Activated naive CD8-positive, alpha-beta T cell treated with anti-CD3 and anti-CD28 coated beads, Interleukin-2, amount 10 ng/mL, durations not matched to agents 7 days and 5 days (primary cell): ENCODE measurements at regions not wholly inside any gene's neighbourhood (a gene's known extent, or its start where the extent isn't known, plus 50 kb on each side); places are given as distances from the start of the nearest gene placed in this dataset.

Experiments used
- ATAC-seq: fragments of 150-1000 bp; cut with Tn5 transposase; one replicate; pipeline ENCODE4 v1.10.0; 2021; ENCODE audit warnings: low read depth, moderate library complexity
- POLR2A ChIA-PET: fragments of 350-600 bp; sonication (Branson Sonifier 250); formaldehyde crosslinking; loops from one replicate; lab custom pipeline; 2021; ENCODE audit warnings: antibody characterized with exemption; lab: Charles Lee
- DNase-seq: peaks from one replicate; pipeline ENCODE4 v3.0.0; 2021
- H3K27ac Mint-ChIP-seq: one replicate; pipeline ENCODE4 v1.8.0; 2022; ENCODE audit warnings: mild to moderate bottlenecking, mixed read lengths
- H3K27me3 Mint-ChIP-seq: one replicate; pipeline ENCODE4 v1.8.0; 2022; ENCODE audit warnings: mild to moderate bottlenecking, moderate library complexity, mixed read lengths
- H3K36me3 Mint-ChIP-seq: one replicate; pipeline ENCODE4 v1.8.0; 2021; ENCODE audit warnings: mild to moderate bottlenecking, mixed read lengths
- H3K4me1 Mint-ChIP-seq: one replicate; pipeline ENCODE4 v1.8.0; 2021; ENCODE audit warnings: mixed read lengths
- H3K4me3 Mint-ChIP-seq: one replicate; pipeline ENCODE4 v1.8.0; 2022; ENCODE audit warnings: mild to moderate bottlenecking, moderate library complexity, mixed read lengths
- H3K9me3 Mint-ChIP-seq: one replicate; pipeline ENCODE4 v1.8.0; 2021; ENCODE audit warnings: mixed read lengths

GRCh38 chr7:85750454-85750949 is 563.6 kb upstream of the SEMA3D start:
- H3K4me1 Mint-ChIP-seq = no peaks in the 10 kb centered on the region
- no peak overlapping the region for H3K27ac Mint-ChIP-seq
- no peak overlapping the region for H3K4me3 Mint-ChIP-seq
- POLR2A ChIA-PET = no interaction called here
- no peak for DNase-seq
- no peaks in the 10 kb centered on the region for H3K36me3 Mint-ChIP-seq
- ATAC-seq = no peak
- H3K27me3 Mint-ChIP-seq = no peaks in the 10 kb centered on the region
- H3K9me3 Mint-ChIP-seq = peaks cover 3% of the 10 kb centered on the region

GRCh38 chr7:85749696-85750453 is 563.0 kb upstream of the SEMA3D start:
- ATAC-seq = no peak
- POLR2A ChIA-PET = no interaction called here

GRCh38 chr7:85748861-85749260 is 562.0 kb upstream of the SEMA3D start:
- Mint-ChIP-seq H3K27ac (no peak overlapping the region), H3K4me3 (no peak overlapping the region), H3K4me1 (no peaks in the 10 kb centered on the region)

More at GRCh38 chr7:85749696-85750453, 563.0 kb upstream of the SEMA3D start:
- H3K4me1 Mint-ChIP-seq = no peaks in the 10 kb centered on the region
- no peaks in the 10 kb centered on the region for H3K36me3 Mint-ChIP-seq
- H3K4me3 Mint-ChIP-seq = no peak overlapping the region
- no peak for DNase-seq
- no peak overlapping the region for H3K27ac Mint-ChIP-seq
- H3K9me3 Mint-ChIP-seq = peaks cover 3% of the 10 kb centered on the region
- H3K27me3 Mint-ChIP-seq = no peaks in the 10 kb centered on the region

GRCh38 chr7:85737426-85737825 is 550.6 kb upstream of the SEMA3D start:
- DNase-seq (no peak), ATAC-seq (no peak)
- H3K9me3 Mint-ChIP-seq = peaks cover 3% of the 10 kb centered on the region
- H3K4me1 Mint-ChIP-seq = no peaks in the 10 kb centered on the region
- H3K27me3 Mint-ChIP-seq = no peaks in the 10 kb centered on the region
- H3K36me3 Mint-ChIP-seq = no peaks in the 10 kb centered on the region
- H3K4me3 Mint-ChIP-seq = no peak overlapping the region
- POLR2A ChIA-PET = no interaction called here
- H3K27ac Mint-ChIP-seq = no peak overlapping the region

More at GRCh38 chr7:85748861-85749260, 562.0 kb upstream of the SEMA3D start:
- ATAC-seq (no peak), DNase-seq (no peak)
- POLR2A ChIA-PET = no interaction called here
- Mint-ChIP-seq H3K9me3 (peaks cover 1% of the 10 kb centered on the region), H3K36me3 (no peaks in the 10 kb centered on the region), H3K27me3 (no peaks in the 10 kb centered on the region)

GRCh38 chr7:85736085-85736484 is 549.2 kb upstream of the SEMA3D start:
- POLR2A ChIA-PET = no interaction called here
- Mint-ChIP-seq H3K9me3 (peaks cover 6% of the 10 kb centered on the region), H3K36me3 (no peaks in the 10 kb centered on the region), H3K27me3 (no peaks in the 10 kb centered on the region), H3K27ac (no peak overlapping the region), H3K4me3 (no peak overlapping the region), H3K4me1 (no peaks in the 10 kb centered on the region)
- no peak for DNase-seq
- no peak for ATAC-seq

GRCh38 chr7:85734823-85735222 is 548.0 kb upstream of the SEMA3D start:
- ATAC-seq = no peak
- no peak for DNase-seq
- no peaks in the 10 kb centered on the region for H3K27me3 Mint-ChIP-seq
- no peaks in the 10 kb centered on the region for H3K36me3 Mint-ChIP-seq
- peaks cover 6% of the 10 kb centered on the region for H3K9me3 Mint-ChIP-seq
- POLR2A ChIA-PET = no interaction called here
- no peak overlapping the region for H3K4me3 Mint-ChIP-seq
- no peak overlapping the region for H3K27ac Mint-ChIP-seq
- no peaks in the 10 kb centered on the region for H3K4me1 Mint-ChIP-seq

- Mint-ChIP-seq H3K36me3 (no peaks in the 10 kb centered on the region), H3K9me3 (peaks cover 3% of the 10 kb centered on the region), H3K27ac (no peak overlapping the region), H3K4me3 (no peak overlapping the region), H3K4me1 (no peaks in the 10 kb centered on the region), H3K27me3 (no peaks in the 10 kb centered on the region)
- DNase-seq (no peak), ATAC-seq (no peak)
- POLR2A ChIA-PET = no interaction called here
These were observed 546.5 kb upstream of the SEMA3D start for GRCh38 chr7:85733169-85733915.

GRCh38 chr7:85730012-85730411 is 543.2 kb upstream of the SEMA3D start:
- POLR2A ChIA-PET = no interaction called here
- H3K36me3 Mint-ChIP-seq = no peaks in the 10 kb centered on the region

GRCh38 chr7:85725026-85725425 is 538.2 kb upstream of the SEMA3D start:
- Mint-ChIP-seq H3K36me3 (no peaks in the 10 kb centered on the region), H3K9me3 (no peaks in the 10 kb centered on the region), H3K27me3 (no peaks in the 10 kb centered on the region), H3K27ac (no peak overlapping the region), H3K4me1 (no peaks in the 10 kb centered on the region), H3K4me3 (no peak overlapping the region)
- DNase-seq (no peak), ATAC-seq (no peak)
- POLR2A ChIA-PET = no interaction called here

More at GRCh38 chr7:85730012-85730411, 543.2 kb upstream of the SEMA3D start:
- no peaks in the 10 kb centered on the region for H3K4me1 Mint-ChIP-seq
- H3K27ac Mint-ChIP-seq = no peak overlapping the region
- ATAC-seq = no peak
- peaks cover 3% of the 10 kb centered on the region for H3K9me3 Mint-ChIP-seq
- DNase-seq = no peak
- no peak overlapping the region for H3K4me3 Mint-ChIP-seq
- H3K27me3 Mint-ChIP-seq = no peaks in the 10 kb centered on the region

- no peaks in the 10 kb centered on the region for H3K4me1 Mint-ChIP-seq
- POLR2A ChIA-PET = no interaction called here
- no peak for ATAC-seq
- no peaks in the 10 kb centered on the region for H3K27me3 Mint-ChIP-seq
- no peak overlapping the region for H3K27ac Mint-ChIP-seq
- H3K4me3 Mint-ChIP-seq = no peak overlapping the region
- H3K9me3 Mint-ChIP-seq = no peaks in the 10 kb centered on the region
- no peak for DNase-seq
- no peaks in the 10 kb centered on the region for H3K36me3 Mint-ChIP-seq
These were observed 533.4 kb upstream of the SEMA3D start for GRCh38 chr7:85719981-85720953.

GRCh38 chr7:85716353-85716752 is 529.5 kb upstream of the SEMA3D start:
- no peaks in the 10 kb centered on the region for H3K27me3 Mint-ChIP-seq
- DNase-seq (no peak), ATAC-seq (no peak)
- POLR2A ChIA-PET = no interaction called here
- H3K4me1 Mint-ChIP-seq = no peaks in the 10 kb centered on the region
- H3K4me3 Mint-ChIP-seq = no peak overlapping the region
- no peaks in the 10 kb centered on the region for H3K36me3 Mint-ChIP-seq
- H3K27ac Mint-ChIP-seq = no peak overlapping the region
- no peaks in the 10 kb centered on the region for H3K9me3 Mint-ChIP-seq

- ATAC-seq (no peak), DNase-seq (no peak)
- H3K4me1 Mint-ChIP-seq = no peaks in the 10 kb centered on the region
- no peak overlapping the region for H3K27ac Mint-ChIP-seq
- no peaks in the 10 kb centered on the region for H3K36me3 Mint-ChIP-seq
- POLR2A ChIA-PET = no interaction called here
- H3K9me3 Mint-ChIP-seq = no peaks in the 10 kb centered on the region
- H3K4me3 Mint-ChIP-seq = no peak overlapping the region
- no peaks in the 10 kb centered on the region for H3K27me3 Mint-ChIP-seq
These were observed 528.1 kb upstream of the SEMA3D start for GRCh38 chr7:85714951-85715350.

- Mint-ChIP-seq H3K36me3 (no peaks in the 10 kb centered on the region), H3K4me3 (no peak overlapping the region), H3K4me1 (no peaks in the 10 kb centered on the region), H3K27me3 (no peaks in the 10 kb centered on the region), H3K27ac (no peak overlapping the region), H3K9me3 (no peaks in the 10 kb centered on the region)
- POLR2A ChIA-PET = no interaction called here
- DNase-seq = no peak
- ATAC-seq = no peak
These were observed 527.3 kb upstream of the SEMA3D start for GRCh38 chr7:85714043-85714578.
